Hypothalamus (tissue), 51 donors: ENCODE measurements at regions not wholly inside any gene's neighbourhood (a gene's known extent, or its start where the extent isn't known, plus 50 kb on each side); places are given as distances from the start of the nearest gene placed in this dataset.

Source experiments
- DNase-seq, 51 donors: peaks; one replicate each; lab custom pipeline; 2025; lab: John Stamatoyannopoulos, UW

DNA sequence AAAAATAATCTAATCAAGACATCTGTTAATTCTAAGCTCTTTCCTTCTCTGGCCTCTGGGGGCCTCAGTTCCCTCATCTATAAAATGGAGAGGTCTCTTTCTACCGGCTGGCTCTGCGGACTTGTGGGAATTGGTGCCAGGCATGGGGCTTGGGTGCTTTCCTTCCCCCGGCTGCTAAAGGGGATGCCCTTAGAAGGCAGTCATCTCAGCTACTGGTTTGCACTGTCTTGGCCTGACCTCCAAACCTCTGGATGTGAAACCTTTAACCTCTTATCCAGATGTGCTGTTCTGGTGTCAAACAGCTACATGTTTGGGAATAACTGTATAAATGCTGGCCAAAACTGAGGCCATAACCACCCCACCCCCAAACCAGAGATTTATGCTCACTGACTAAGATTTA lies 320.0 kb downstream of the RPS24 start:
- no peak for DNase-seq

DNA sequence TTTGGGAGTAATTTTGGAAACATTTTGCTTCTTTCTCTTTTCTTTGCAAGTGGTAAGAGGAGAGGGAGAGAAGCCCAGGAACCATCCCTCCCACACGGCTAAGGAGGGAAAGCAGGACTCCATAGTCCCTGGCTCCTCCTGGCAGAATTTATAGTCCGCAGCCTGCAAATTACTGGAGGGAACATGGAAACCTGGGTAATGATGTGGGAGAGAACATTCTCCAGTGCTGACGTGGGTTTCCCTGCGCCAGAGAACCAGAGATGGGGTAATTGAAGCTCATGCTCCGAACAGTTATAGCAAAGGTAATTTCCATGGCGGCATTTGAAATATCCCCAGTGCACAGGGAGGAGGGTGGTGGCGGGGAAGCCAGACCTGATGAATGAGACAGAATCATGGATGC lies 320.4 kb downstream of the RPS24 start:
- DNase-seq: no peak

DNA sequence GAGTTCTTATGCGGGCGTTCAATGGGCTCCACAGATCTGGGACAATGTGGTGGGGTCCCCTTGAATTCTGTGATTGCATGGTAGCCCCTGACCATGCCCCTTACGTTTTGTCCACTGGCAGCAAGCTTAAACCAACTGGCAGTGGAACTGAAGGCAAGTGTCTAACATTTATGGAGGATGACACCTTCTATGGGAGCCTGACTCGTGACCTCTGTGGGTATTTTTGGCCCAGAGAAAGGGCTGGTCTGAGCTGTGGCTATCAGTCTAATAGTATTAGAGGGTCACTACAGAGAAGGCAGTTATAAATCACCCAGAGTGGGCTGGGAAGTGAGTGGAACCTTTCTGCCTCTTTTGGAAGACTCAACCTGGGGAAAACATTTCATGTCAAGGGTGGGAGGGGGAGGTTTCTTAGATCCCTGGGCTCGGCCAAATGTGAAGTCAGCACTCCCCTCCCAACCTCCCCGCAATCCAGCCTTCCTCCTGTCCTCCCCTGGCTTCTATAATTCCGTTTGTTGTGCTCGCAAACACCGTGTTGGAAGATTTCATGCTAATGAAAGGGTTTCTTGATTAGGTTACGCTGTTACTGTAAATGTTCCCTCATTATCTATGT lies 322.7 kb downstream of the RPS24 start:
- DNase-seq: no peak

DNA sequence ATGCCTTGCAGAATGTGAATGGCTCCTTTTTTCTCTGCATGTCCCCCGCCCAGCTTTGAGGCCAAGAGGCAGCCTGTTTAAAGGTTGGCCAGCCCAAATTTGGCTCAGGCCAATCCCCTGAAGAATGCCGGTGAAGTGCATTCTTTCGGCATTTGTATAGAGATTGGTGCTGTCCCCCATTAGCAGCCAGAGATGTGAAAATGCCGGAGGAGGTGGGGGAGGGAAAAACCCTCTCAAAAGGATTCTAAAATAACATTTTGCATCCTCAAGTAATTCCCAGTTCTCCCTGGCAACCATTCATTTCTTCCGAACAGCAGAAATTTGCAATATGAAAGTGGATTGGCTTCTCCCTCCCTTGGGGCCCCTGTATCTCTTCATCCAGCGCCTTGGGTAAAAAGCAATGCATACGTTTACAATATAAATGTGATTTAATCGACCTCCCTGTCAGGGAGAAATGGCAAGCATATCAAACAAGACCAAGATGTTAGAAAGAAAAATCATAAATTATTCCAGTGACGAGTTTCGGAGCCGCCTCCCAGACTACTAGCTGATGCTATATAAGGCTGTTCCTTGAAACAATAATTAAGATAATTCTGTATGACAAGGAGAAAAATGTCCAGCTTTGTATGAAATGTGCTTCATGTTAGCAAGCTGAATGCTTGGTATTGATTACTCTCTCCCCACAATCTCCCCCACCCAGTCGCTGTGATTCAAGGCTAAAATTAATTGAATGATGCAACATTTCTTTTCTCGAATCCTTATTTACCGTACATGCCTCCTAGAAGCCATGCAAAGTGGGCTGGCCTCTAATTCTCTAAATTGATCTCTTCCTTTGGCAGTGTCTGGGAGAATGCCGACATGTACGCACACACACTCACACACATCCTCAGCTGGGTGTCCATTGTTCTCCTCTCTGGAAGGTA lies 323.7 kb downstream of the RPS24 start:
- DNase-seq: peak in 1 of 51 donors; percentile 22

DNA sequence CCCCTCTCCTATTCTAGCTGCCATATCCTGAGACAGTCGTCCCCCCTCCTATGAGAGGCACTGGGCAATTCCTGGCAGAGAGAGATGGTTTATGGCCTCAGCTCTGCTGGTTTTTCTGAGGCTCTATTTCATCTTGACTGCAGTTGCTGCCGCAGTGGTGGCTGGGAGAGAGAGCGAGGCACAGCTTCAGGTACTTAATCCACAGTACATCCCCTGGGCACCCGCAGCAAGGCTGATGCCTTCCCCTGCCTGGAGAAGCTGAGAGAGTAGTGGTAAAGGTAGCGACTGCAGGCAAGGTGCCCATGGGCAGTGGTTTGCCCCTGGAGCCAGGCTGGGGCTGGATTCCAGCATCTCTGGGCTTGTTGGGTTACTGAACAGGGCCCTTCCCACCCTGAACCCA lies 324.7 kb downstream of the RPS24 start:
- DNase-seq: no peak

DNA sequence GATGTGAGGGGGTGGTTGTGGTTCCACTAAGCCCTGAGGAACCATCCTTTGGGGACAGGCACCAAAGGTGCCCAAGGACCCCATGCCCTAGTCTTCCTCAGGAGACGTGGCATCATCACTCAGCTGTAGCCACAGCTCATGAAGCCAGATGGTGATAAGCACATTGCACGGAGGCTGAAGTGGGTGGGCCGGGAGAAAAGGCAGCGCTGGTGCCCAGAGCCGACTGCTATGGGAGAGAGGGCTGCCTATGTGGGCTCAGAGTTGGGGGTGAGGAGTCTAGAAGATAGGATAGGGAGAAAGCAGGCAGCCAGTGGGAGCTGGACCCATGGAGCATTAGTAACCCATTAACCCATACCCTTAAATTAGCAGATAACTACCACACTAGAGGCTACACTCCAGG lies 325.3 kb downstream of the RPS24 start:
- DNase-seq: peak in 1 of 51 donors; percentile 50

DNA sequence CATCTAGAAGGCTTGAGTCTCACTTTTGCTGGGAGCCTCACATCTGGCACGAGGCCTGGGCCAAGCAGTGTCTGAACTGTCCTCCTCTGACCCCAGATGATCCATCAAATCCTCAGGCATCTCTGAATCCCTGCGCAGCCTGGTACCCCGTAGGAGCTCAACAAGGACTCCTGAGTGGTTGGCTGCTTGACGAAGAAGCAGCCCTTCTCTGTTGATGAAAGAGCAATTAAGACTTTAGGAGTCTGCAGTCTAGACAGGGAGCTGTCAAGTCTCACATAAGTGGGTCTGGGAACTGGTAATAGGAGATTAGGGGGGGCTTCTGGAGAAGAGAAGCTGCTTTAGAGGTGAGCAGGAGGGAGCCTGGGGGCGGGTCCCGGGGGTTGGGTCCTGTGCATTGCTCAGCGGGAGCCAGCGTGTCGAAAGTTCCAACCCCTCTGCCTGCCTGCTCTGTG lies 326.0 kb downstream of the RPS24 start:
- no peak for DNase-seq

DNA sequence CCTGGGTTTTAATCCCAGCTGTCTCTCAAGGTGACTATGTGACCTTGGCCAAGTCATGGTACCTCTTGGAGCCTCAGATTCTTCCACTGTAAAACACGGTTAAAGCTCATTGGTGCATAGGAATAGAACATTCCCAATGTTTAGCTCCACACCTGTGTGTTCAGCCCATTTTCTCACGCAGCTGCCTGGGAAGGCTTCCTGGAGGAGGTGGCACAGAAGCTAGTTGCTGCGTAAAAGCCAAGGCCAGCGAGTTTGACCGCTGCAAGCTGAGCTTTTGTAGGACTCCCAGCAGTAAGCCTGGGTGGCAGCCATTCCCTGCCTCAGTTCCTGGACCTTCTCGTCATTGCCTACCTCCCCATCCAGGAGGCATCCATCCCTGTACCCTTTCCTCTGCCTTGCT lies 326.6 kb downstream of the RPS24 start:
- DNase-seq: no peak

DNA sequence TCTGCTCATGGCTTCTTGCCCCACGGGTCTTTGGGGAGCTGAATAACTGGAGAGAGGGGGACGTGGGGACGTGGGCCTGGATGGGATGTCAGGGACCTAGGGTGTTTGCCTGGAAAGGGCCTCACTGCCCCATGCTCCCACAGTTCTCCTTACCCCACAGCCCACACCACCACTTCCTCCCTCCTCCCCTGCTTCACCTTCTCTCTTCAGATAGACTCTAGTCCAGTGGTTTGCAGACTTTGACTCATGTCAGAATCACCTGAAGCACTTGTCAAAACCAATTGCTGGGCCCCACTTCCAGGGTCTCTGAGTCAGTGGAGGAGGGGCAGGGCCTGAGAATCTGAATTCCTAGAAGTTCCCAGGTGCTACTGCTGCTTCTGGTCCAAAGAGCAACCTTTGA lies 327.4 kb downstream of the RPS24 start:
- DNase-seq: no peak

DNA sequence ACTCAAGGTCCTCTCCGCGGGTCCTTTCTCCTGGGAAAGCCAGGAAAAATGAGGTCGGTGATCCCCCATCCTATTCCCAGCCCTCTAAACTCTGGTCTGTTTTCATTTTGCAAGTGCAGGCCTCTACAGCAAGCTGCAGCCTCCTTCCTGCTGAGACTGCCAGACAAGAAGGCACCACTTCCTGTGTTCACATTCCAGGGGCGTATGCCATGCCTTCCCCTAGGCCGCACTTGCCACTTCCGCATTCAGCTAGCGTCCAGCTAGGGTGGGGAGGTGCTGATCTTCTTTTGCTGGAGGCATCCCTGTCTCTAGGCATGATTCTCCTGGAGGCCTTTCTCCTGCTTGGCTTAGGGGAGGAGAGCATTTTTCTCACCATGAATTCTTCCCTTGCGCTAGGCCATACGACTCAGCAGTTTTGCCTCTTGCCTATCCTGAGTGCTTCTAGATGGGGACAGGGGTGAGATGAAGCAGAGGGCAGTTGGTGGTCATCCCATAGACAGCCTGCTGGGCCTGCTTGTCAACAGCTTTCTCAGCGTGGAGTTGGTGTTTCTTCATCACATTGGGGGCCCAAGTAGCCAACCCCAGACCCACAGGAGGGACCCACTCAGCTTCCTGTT lies 328.9 kb downstream of the RPS24 start:
- DNase-seq: peak in 2 of 51 donors; percentile 12

DNA sequence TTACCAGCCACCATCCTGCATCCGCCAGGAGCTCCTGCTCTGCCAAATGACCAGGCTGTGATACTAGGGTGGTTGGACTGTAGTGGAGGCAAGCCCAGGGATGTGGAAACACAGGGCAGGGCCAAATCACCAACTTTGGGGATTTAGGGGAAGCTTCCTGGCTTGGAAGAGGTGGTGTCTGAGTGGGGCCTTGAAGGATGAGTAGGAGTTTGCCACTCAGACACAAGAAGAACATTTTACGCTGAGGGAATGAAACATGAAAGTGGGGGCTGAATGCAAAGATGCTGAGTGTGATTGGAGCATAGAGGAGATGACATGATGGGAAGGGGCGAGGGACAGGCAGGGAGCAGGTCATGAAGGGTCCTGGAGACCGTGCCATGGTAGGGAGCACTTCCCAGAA lies 329.5 kb downstream of the RPS24 start:
- DNase-seq: no peak

DNA sequence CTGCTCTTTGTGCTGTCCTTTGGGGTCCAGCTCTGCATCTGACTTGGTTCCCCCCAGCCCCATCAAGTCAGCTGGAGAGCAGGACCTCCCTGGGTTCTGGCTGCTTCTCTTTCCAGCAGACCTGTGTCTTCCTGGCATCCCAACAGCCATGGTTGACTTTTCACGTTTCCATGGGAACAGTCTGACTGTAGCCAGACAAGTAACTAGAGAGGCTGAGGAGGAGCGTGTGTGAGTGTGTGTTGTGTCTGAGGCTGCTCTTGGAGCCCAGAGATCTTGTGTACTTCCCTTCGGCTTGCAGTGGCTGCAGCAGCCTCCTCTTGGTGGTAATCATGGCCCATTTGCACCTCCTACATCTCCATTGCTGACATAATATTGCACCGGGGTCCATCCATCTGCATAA lies 332.0 kb downstream of the RPS24 start:
- DNase-seq: peak in 9 of 51 donors; percentile 11 to 48 (median 23)

DNA sequence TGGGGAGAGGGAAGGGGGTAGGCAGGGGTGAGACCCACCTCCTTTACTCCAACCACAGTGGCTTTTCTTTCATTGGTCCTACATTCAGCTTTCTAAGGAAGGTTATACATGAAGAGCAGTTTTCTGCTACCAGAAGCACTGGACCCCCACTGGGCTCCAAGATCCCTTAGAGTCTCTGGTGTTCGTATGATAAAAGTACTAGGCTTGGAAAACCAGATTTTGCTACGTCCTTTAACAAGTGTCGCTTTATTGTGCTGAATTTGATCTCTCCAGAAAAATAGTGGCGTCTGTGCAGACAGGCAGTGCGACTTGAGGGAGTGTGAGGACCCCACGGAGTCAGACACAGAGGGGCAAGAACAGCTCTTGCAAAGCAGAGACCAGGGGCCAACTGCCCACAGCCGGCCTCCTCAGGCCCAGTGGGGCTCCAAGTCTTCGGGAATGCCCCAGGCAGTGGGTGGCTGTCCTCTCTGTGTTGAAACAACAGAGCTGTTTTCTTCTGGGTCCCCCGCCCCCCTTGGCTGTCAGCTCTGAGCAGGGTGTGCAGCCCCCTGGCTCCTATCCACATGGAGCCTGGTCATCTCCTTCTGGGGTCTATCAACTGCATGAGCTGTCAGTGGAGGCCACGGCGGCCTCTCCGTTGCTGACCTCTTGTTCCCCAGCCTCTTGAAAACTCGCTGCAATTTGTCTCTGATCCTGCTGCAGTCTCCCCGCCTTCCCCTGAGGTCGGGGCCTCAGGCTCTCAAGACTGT lies 333.2 kb downstream of the RPS24 start:
- DNase-seq: peak in 1 of 51 donors; percentile 6

DNA sequence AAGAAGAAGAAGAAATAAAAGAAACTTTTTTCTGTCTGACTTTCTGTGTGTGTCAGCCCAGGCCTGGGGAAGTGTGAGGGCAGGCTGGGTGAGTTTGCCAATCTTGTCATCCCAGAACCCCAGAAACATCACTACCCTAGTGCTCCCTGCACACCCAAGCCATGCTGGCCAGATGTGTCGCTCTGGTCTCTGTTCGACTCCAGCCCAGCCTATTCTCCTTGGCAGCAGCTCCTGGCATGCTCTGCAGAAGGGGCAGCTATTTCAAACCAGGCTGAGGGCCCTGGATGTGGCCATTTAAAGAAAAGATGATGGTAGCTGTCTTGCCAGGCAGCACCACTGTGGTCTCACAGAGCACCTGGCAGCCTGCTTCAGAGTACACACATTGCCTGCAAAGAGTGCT lies 334.1 kb downstream of the RPS24 start:
- peak in 3 of 51 donors; percentile 13 to 30 (median 23) for DNase-seq

DNA sequence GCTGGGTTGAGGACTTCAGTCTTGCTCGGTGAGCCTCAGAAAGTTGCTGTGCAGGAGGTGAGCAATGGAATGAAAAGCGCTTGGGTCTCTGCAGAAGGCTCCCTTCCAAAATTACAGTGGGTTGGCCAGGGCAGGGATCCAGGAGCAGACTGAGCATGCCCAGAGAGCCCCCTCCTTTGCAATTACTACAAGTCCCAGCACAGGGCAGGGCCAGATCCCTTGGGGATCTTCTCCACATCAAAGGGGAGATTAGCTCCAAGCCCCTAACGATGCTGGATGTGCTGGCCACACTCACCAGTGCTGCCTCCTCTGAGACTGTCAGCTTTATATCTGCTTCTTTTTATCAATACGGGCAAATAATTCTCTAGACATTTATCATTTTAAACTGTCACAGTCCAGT lies 337.5 kb downstream of the RPS24 start:
- peak in 13 of 51 donors; percentile 8 to 35 (median 26) for DNase-seq

DNA sequence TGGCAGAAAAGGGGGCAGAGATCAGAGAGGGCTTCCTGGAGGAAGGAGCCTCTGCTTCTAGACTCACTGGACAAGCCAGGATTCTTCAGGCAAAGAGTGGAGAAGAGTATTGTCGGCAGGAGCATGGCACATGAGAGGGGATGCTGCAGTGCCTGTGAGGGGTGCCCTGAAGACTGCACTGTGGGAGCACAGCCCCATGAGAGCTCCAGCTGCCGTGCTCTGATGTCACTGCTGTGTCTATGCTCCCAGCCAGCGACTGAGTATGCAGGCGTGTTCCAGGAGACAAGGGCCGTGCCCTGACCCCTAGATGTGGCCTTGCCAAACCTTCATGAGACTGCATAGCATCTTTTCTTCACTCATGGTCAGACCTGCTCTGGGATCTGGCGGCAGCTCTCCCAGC lies 339.1 kb downstream of the RPS24 start:
- DNase-seq: no peak

DNA sequence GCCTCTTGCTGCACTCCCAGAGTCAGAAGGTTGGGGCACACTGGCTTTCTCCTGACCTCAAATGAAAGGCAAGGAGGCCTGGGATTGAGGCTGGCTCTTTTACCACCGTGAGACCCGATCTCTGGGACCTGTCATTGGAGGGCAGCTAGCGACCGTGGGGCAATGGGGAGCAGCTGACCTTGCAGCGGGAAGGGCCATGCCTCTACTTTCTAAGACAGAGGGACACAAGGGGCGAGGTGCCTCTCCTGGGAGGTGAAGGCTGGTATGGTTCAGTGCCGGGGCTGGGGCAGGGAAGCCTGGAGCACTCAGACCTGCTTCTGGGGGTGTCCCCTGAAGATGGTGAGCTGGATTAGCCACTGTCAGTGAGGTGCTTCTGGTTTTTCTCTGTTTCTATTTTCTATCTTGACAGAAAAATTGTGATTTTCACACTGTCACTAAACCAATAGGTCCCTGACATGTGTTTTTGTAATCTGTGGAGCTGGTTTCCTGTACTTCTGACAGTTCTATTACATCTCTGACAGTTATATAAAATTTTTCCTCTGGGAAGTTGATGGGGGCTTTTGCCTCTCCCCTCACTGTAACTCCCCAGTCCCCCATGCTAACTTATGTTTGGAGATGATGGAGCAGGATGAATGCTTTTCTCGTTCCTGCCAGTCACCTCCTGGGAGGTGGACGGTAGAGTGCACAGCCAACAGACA lies 340.8 kb downstream of the RPS24 start:
- DNase-seq: no peak

DNA sequence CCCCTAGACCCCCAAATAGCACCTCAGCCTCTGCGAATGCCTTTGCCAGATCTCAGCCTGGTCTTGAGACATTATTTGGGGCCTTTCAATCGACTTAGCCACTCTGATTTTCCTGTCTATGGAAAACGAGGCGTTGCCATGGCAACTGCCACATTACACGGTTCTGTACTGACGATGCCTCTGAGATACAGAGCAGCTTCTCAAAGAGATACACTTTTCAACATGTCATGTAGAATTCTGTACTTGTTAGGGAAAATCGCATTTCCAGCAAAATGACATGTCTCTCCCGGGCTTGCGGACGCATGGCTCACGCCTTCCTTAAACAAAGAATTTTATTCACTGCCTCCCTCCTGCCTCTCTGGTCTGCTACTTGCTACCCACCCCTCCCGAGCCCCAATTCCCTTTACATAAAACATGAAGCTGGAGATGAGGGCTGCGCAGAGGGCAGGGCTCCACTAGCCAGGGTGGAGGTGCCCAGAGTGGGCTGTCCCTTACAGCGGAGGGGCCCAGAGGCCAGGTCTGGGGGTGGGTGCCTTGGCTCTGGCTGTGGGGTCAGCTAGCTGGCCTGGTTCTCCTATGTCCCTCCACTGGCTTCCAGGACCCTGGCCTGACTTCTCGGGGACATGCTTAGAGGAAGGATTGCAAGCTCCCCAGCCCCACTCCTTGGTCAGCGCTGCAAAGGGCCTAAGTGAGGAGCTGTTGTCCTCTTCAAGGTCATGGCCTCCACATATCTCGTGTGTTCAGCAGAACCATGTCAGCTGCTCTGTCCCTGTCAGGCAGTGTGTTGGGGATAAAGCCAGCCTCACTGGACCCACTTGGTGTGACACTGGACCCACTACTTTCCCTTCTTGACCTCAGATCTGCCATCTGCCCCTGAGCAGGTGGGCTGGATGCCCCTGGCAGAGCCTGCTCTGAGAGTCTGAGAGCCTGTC lies 342.5 kb downstream of the RPS24 start:
- DNase-seq: peak in 19 of 51 donors; percentile 7 to 61 (median 35)

DNA sequence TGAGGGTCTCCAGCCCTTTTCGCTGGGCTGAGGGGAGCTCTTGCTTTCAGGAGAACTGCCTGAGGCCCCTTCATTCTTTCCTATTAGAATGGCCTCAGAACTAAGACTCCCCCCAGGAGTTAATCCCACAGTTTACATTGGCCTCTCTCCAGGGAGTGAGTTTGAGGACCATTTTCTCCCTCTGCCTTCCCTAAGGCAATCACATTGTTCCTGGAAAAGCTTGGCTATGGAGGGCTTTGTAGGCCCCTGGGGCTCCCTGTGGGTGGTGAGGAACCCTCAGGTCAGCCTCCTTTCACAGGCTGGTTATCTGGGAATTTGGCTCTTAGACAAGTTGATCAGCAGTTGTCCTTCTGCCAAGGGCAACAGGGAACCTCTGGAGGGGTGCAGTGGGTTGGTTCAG lies 343.7 kb downstream of the RPS24 start:
- no peak for DNase-seq
